RWPE1 (cell line): ENCODE measurements at regions not wholly inside any gene's neighbourhood (a gene's known extent, or its start where the extent isn't known, plus 50 kb on each side); places are given as distances from the start of the nearest gene placed in this dataset.

Source experiments
- CTCF ChIA-PET: fragments of 350-600 bp; sonication (Branson Sonifier 250); formaldehyde crosslinking; extraction: SDS; loops from one replicate; lab custom pipeline; 2021; lab: Yijun Ruan, JAX
- POLR2A ChIA-PET: fragments of 400-600 bp; formaldehyde crosslinking; extraction: SDS; loops from one replicate; lab custom pipeline; 2020; ENCODE audit warnings: antibody characterized with exemption; ENCODE audit not compliant: low non-redundant PET; lab: Yijun Ruan, JAX
- DNase-seq: peaks from one replicate; pipeline ENCODE4 v3.0.0; 2012; ENCODE audit warnings: low spot score
- H3K27ac ChIP-seq: fragments of 450-650 bp; 2 replicates; pipeline ENCODE4 v1.5.1; 2017
- CTCF ChIP-seq: fragments of 450-650 bp; conservative IDR thresholded peaks from 2 replicates; pipeline ENCODE4 v1.5.1; 2017; ENCODE audit warnings: low read depth, mild to moderate bottlenecking

- no peak for DNase-seq
- ChIA-PET CTCF (no interaction called here), POLR2A (no interaction called here)
- H3K27ac ChIP-seq, result no peak overlapping the region
- no peak for TF ChIP-seq CTCF
Observed at GRCh38 chr6:102680413-102680812, 1286.9 kb downstream of the GRIK2 start.

GRCh38 chr6:102679865-102680264 is 1286.4 kb downstream of the GRIK2 start:
- no peak for DNase-seq
- no peak for TF ChIP-seq CTCF
- no peak overlapping the region for H3K27ac ChIP-seq
- ChIA-PET CTCF (no interaction called here), POLR2A (no interaction called here)

GRCh38 chr6:102677225-102677624 is 1283.7 kb downstream of the GRIK2 start:
- ChIA-PET CTCF (no interaction called here), POLR2A (no interaction called here)
- DNase-seq, result no peak
- H3K27ac ChIP-seq, result no peak overlapping the region
- TF ChIP-seq CTCF, result no peak

GRCh38 chr6:102670735-102671134 is 1277.2 kb downstream of the GRIK2 start:
- no peak for TF ChIP-seq CTCF
- H3K27ac ChIP-seq, result no peak overlapping the region
- DNase-seq, result no peak
- ChIA-PET POLR2A (no interaction called here), CTCF (no interaction called here)

- ChIA-PET CTCF (no interaction called here), POLR2A (no interaction called here)
- H3K27ac ChIP-seq, result no peak overlapping the region
- no peak for TF ChIP-seq CTCF
- no peak for DNase-seq
Observed at GRCh38 chr6:102662851-102663250, 1269.3 kb downstream of the GRIK2 start.

GRCh38 chr6:102660303-102660702 is 1266.8 kb downstream of the GRIK2 start:
- ChIA-PET CTCF (no interaction called here), POLR2A (no interaction called here)
- TF ChIP-seq CTCF, result no peak
- no peak overlapping the region for H3K27ac ChIP-seq
- no peak for DNase-seq

GRCh38 chr6:102655823-102656222 is 1262.3 kb downstream of the GRIK2 start:
- no peak overlapping the region for H3K27ac ChIP-seq
- DNase-seq, result no peak
- no peak for TF ChIP-seq CTCF
- POLR2A ChIA-PET, result no interaction called here
- CTCF ChIA-PET, result no interaction called here
